Testis (tissue), 2 donors: ENCODE measurements at regions not wholly inside any gene's neighbourhood (a gene's known extent, or its start where the extent isn't known, plus 50 kb on each side); places are given as distances from the start of the nearest gene placed in this dataset.
"Not testable (repeated sequence)": the region's sequence is repeated elsewhere in the genome, so short reads cannot be mapped to it uniquely, and the experiment has no call there.

ENCODE experiments used
- DNase-seq: peaks from one replicate; pipeline ENCODE4 v3.0.0-alpha.2; 2019
- H3K27ac ChIP-seq, 2 donors: fragments of 200-600 bp; sonication (generic); one replicate each; pipeline ENCODE4 v1.5.1; 2019
- H3K27me3 ChIP-seq: fragments of 200-600 bp; sonication (generic); one replicate; pipeline ENCODE4 v1.5.1; 2019
- H3K36me3 ChIP-seq: fragments of 200-600 bp; sonication (generic); one replicate; pipeline ENCODE4 v1.5.1; 2017; ENCODE audit warnings: low read depth; ENCODE audit errors: missing control alignments
- H3K4me1 ChIP-seq: fragments of 200-600 bp; sonication (generic); one replicate; pipeline ENCODE4 v1.5.1; 2019
- H3K4me3 ChIP-seq, 2 donors: fragments of 200-600 bp; sonication (generic); one replicate each; pipeline ENCODE4 v1.5.1; 2017 to 2019
- H3K9me3 ChIP-seq: fragments of 200-600 bp; sonication (generic); one replicate; pipeline ENCODE4 v1.5.1; 2017
- CTCF ChIP-seq, 3 experiments: fragments of 450-650 bp in 2 of 3; fragments of 200-600 bp in 1 of 3; sonication (generic) in 1 of 3; IDR thresholded peaks; one replicate each; pipeline ENCODE4 v1.5.1; 2016 to 2019; ENCODE audit warnings: antibody characterized with exemption in 3 of 3, mild to moderate bottlenecking in 2 of 3, moderate library complexity in 1 of 3
- POLR2A ChIP-seq: fragments of 450-650 bp; IDR thresholded peaks from one replicate; pipeline ENCODE4 v1.6.1; 2017; ENCODE audit warnings: antibody characterized with exemption, mild to moderate bottlenecking, moderate library complexity
- WGBS, 2 donors: methylation state at CpG; one replicate each; pipeline ENCODE4 v1.1.5; 2018; 5-methylcytosine and 5-hydroxymethylcytosine counted together
- intact Hi-C: fragments of 100-400 bp; cut with DNase I; formaldehyde crosslinking; loops from one replicate; pipeline ENCODE4 v1.15.1; 2023; ENCODE audit warnings: low total_unique reads

DNA sequence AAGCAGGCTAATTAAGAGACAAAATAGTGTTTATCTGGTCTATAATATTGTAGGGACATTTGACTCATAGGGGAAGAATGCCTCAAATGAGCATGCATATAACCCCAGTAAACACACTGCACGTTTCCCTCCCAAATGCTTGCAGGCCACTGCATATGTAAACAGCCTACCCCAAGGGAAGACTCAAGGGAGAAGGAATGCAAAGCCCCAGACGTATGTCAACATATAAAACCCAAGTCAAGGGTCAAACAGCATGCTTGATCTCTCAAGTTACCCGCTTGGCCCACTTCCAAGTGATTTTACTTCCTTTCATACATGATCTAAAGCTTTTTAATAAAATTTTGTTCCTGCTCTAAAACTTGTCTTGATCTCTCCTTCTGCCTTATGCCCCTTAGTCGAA, 1090.0 kb downstream of the OTOL1 start:
- no peaks in the 10 kb centered on the region for H3K4me1 ChIP-seq
- no peaks in the 10 kb centered on the region for H3K27me3 ChIP-seq
- intact Hi-C loops = no loop called here
- TF ChIP-seq CTCF (IDR thresholded peaks at IDR 0.05) (no peak), POLR2A (no peak)
- 83 to 84% methylated on average over 4 of the region's 4 CpGs for WGBS, 2 donors
- no peak overlapping the region for H3K4me3 ChIP-seq
- H3K36me3 ChIP-seq = no peaks in the 10 kb centered on the region
- H3K9me3 ChIP-seq = no peaks in the 10 kb centered on the region
- no peak overlapping the region for H3K27ac ChIP-seq
- DNase-seq = no peak

DNA sequence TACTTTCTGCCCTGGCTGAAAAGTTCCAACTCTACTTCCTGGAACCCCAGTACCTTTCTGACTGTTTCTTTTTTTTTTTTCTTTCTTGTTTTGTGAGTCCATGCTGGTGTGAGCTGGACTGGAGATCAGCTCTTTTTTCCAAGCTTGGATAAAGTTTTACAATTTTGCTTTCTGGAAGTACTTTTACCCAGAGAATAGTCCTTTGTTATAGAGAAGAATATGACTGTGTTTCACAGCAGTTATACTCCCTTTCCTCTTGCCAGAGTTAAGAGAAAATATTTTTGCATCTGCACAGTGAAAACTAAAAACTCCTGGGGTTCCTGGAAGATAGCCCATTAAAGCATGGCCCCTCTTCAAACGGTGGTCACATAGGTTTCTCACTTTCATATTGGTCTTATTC, 1100.6 kb downstream of the OTOL1 start:
- no peak for TF ChIP-seq CTCF (IDR thresholded peaks at IDR 0.05)
- no peak for TF ChIP-seq POLR2A
- no peak for DNase-seq
- WGBS, 2 donors = 5 to 25% methylated on average over 1 of the region's 1 CpG
- peak overlapping the region; percentile 20 to 23 for H3K27ac ChIP-seq
- H3K4me1 ChIP-seq = peaks cover 16% of the 10 kb centered on the region
- H3K36me3 ChIP-seq = no peaks in the 10 kb centered on the region
- H3K27me3 ChIP-seq = no peaks in the 10 kb centered on the region
- H3K9me3 ChIP-seq = no peaks in the 10 kb centered on the region
- intact Hi-C loops = no loop called here
- no peak overlapping the region for H3K4me3 ChIP-seq

DNA sequence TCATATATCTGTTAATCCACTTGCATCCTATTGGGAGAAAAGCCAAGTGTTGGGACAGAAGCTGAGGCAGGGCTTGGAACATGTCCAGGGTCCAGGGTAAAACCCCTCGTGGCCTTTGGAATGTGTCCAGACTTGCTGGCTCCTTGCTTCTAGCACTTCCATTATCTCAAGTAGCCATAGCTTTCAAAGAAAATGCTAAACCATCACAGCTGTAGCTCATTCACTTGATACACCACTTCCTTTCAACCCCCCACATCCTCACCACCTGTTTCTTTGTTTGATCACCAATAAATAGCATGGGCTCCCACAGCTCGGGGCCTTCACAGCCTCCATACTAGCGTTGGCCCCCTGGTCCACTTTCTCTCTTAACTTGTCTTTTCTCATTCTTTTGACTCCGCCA, 1101.9 kb downstream of the OTOL1 start:
- intact Hi-C loops, H3K4me3 ChIP-seq, H3K27me3 ChIP-seq, DNase-seq, H3K9me3 ChIP-seq, H3K36me3 ChIP-seq, H3K27ac ChIP-seq: not testable (repeated sequence)
- peaks cover 16% of the 10 kb centered on the region for H3K4me1 ChIP-seq
- WGBS, 2 donors = 46 to 49% methylated on average over 4 of the region's 4 CpGs

DNA sequence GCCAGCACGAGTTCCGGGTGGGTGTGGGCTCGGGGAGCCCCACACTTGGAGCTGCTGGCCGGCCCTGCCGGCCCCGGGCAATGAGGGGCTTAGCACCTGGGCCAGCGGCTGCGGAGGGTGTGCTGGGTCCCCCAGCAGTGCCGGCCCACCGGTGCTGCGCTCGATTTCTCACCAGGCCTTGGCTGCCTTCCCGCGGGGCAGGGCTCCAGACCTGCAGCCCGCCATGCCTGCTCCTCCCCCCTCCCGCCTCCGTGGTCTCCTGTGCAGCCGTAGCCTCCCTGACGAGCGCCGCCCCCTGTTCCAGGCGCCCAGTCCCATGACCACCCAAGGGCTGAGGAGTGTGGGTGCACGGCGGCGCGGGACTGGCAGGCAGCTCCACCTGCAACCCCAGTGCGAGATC, 1103.1 kb downstream of the OTOL1 start:
- H3K9me3 ChIP-seq, H3K27ac ChIP-seq, H3K27me3 ChIP-seq, intact Hi-C loops, H3K36me3 ChIP-seq: not testable (repeated sequence)
- 65 to 80% methylated on average over 18 to 26 of the region's 27 CpGs for WGBS, 2 donors
- H3K4me1 ChIP-seq = peaks cover 16% of the 10 kb centered on the region
- peak; percentile 36 for DNase-seq
- H3K4me3 ChIP-seq = peak overlapping the region; percentile 29 to 47

- Histone ChIP-seq H3K27ac (no peak overlapping the region), H3K9me3 (no peaks in the 10 kb centered on the region), H3K4me1 (peaks cover 16% of the 10 kb centered on the region), H3K27me3 (no peaks in the 10 kb centered on the region), H3K4me3 (no peak overlapping the region), H3K36me3 (no peaks in the 10 kb centered on the region)
- intact Hi-C loops = no loop called here
- TF ChIP-seq CTCF (IDR thresholded peaks at IDR 0.05) = no peak
- DNase-seq = peak; percentile 16
- 77% methylated on average over 6 of the region's 6 CpGs for WGBS, 2 donors
These were observed 1104.6 kb downstream of the OTOL1 start for GRCh38 chr3:162601101-162601670.

DNA sequence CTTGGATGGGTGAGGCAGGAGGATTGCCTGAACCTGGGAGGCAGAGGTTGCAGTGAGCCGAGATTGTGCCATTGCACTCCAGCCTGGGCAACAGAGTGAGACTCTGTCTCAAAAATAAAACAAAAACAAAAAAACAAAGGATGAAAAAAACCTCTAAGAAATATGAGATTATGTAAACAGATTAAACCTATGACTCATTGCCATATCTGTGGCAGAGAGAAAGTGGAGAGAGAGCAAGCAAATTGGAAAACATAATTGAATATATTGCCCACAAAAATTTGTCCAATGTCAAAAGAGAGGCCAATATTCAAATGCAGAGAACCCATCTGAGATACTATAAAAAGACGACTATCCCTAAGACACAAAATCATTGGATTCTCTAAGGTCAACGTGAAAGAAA, 1106.0 kb downstream of the OTOL1 start:
- Histone ChIP-seq H3K4me1 (peaks cover 10% of the 10 kb centered on the region), H3K27me3 (no peaks in the 10 kb centered on the region), H3K36me3 (no peaks in the 10 kb centered on the region), H3K9me3 (no peaks in the 10 kb centered on the region), H3K4me3 (no peak overlapping the region), H3K27ac (no peak overlapping the region)
- 84 to 94% methylated on average over 3 of the region's 3 CpGs for WGBS, 2 donors
- no peak for TF ChIP-seq CTCF (IDR thresholded peaks at IDR 0.05)
- TF ChIP-seq POLR2A = no peak
- intact Hi-C loops = no loop called here
- no peak for DNase-seq
